CD4-positive, alpha-beta T cell treated with Interleukin-6 for 4 hours (primary cell): ENCODE measurements at regions not wholly inside any gene's neighbourhood (a gene's known extent, or its start where the extent isn't known, plus 50 kb on each side); places are given as distances from the start of the nearest gene placed in this dataset.

Source experiments
- DNase-seq: peaks from one replicate; pipeline ENCODE4 v3.0.0-alpha.2; 2020; ENCODE audit warnings: mixed read lengths

- no peak for DNase-seq
These were observed 538.0 kb upstream of the CAMK1G start for GRCh38 chr1:209045331-209046057.

- no peak for DNase-seq
These were observed 537.5 kb upstream of the CAMK1G start for GRCh38 chr1:209046058-209046417.

- DNase-seq, result no peak
These were observed 536.6 kb upstream of the CAMK1G start for GRCh38 chr1:209046935-209047334.

- DNase-seq, result no peak
These were observed 534.4 kb upstream of the CAMK1G start for GRCh38 chr1:209048941-209049669.

GRCh38 chr1:209051570-209051969 lies 531.9 kb upstream of the CAMK1G start:
- no peak for DNase-seq

GRCh38 chr1:209053587-209053986 lies 529.9 kb upstream of the CAMK1G start:
- DNase-seq, result no peak

- DNase-seq, result no peak
These were observed 526.4 kb upstream of the CAMK1G start for GRCh38 chr1:209057083-209057482.

GRCh38 chr1:209057901-209058300 lies 525.6 kb upstream of the CAMK1G start:
- no peak for DNase-seq

- DNase-seq, result no peak
These were observed 524.1 kb upstream of the CAMK1G start for GRCh38 chr1:209059376-209059775.

- DNase-seq, result no peak
These were observed 523.5 kb upstream of the CAMK1G start for GRCh38 chr1:209059981-209060380.

GRCh38 chr1:209062081-209062620 lies 521.4 kb upstream of the CAMK1G start:
- DNase-seq, result no peak

- no peak for DNase-seq
These were observed 520.7 kb upstream of the CAMK1G start for GRCh38 chr1:209062863-209063262.

- DNase-seq, result no peak
These were observed 519.5 kb upstream of the CAMK1G start for GRCh38 chr1:209063767-209064659.

- no peak for DNase-seq
These were observed 518.4 kb upstream of the CAMK1G start for GRCh38 chr1:209064850-209065706.

- DNase-seq, result no peak
These were observed 511.0 kb upstream of the CAMK1G start for GRCh38 chr1:209072481-209072880.

- DNase-seq, result no peak
These were observed 509.6 kb upstream of the CAMK1G start for GRCh38 chr1:209073879-209074278.

GRCh38 chr1:209074575-209075250 lies 508.8 kb upstream of the CAMK1G start:
- no peak for DNase-seq

GRCh38 chr1:209076688-209077087 lies 506.8 kb upstream of the CAMK1G start:
- DNase-seq, result no peak

- no peak for DNase-seq
These were observed 503.2 kb upstream of the CAMK1G start for GRCh38 chr1:209080170-209080781.

- no peak for DNase-seq
These were observed 496.9 kb upstream of the CAMK1G start for GRCh38 chr1:209086486-209087192.
